ENCODE measurements at regions not wholly inside any gene's neighbourhood (a gene's known extent, or its start where the extent isn't known, plus 50 kb on each side); places are given as distances from the start of the nearest gene placed in this dataset.

DNA sequence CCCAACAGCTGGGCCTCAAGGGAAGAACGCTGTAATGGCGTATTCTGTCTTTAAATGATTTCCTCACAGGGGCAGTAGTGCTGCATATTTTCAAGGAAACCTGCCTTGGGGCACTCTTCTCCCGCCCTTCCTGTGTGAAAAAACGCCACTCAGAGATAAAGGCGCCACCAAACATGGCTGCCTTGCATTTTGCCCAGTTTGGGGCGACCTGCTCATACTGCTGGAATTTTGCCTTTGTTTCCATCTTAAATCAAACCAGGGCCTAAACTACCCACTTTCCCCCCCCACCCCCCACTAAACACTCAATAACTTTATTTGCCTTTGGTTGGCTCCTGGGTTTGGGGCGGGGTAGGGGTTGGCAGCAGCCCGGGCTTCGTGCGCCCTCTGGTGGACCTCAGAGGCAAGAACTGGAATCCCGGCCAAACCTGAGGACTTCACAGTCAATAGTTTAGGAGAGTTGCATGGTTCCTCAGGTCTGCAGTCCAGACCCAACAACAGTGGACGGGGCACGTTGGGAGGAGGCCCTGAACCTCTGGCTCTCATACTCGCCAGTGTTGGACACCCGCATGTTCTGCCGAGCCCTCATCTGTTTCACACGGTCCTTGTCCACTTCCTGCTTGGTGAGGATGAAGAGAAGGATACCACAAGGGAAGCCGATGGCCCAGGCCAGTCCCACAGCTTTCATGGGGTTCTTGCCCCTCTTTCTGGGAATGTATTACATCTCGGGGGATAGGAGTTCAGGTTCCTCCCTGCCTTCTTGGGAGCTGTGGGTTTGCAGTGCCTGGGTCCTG, 220.1 kb upstream of the STK26 start:
- peak overlapping the region in 5 of 7 donors; percentile 22 to 87 (median 69) for H3K27ac Mint-ChIP-seq
- H3K9me3 ChIP-seq (ENCODE audit: control insufficient read depth in 1 of 2, low read length in 2 of 2): no peaks in the 10 kb centered on the region
- H3K36me3 Mint-ChIP-seq: no peaks in the 10 kb centered on the region
- H3K27me3 Mint-ChIP-seq: no peaks in the 10 kb centered on the region
- peak overlapping the region in 7 of 8 donors; percentile 26 to 92 (median 89) for H3K4me3 Mint-ChIP-seq
- H3K9me3 Mint-ChIP-seq: no peaks in the 10 kb centered on the region
- peaks cover 0 to 17% (median 2%) of the 10 kb centered on the region in 4 donors for H3K4me1 Mint-ChIP-seq
- peak; percentile 33 to 85 (median 83) for DNase-seq
- H3K27ac ChIP-seq (ENCODE audit: low read depth, low read length): no peak overlapping the region
- intact Hi-C loops (cut with micrococcal nuclease): loop anchor here (2.0 kb wide), 1 partner anchor 826 kb away; no protein-coding TSS in a partner anchor
- POLR2A ChIA-PET (ENCODE audit: partially characterized antibody): interaction anchor here (1.7 kb wide), 1 partner anchor 10 kb away, joined by 5 read pairs; no protein-coding TSS in a partner anchor
- no peaks in the 10 kb centered on the region for H3K36me3 ChIP-seq (ENCODE audit: insufficient read depth, low read length)
- H3K27me3 ChIP-seq (ENCODE audit: insufficient read depth, low read length): no peaks in the 10 kb centered on the region
- no peak overlapping the region for H3K4me3 ChIP-seq (ENCODE audit: low read length in 2 of 2)
- CTCF ChIA-PET (ENCODE audit: partially characterized antibody): no interaction called here
- H3K4me1 ChIP-seq (ENCODE audit: insufficient read depth, low read length): no peaks in the 10 kb centered on the region

DNA sequence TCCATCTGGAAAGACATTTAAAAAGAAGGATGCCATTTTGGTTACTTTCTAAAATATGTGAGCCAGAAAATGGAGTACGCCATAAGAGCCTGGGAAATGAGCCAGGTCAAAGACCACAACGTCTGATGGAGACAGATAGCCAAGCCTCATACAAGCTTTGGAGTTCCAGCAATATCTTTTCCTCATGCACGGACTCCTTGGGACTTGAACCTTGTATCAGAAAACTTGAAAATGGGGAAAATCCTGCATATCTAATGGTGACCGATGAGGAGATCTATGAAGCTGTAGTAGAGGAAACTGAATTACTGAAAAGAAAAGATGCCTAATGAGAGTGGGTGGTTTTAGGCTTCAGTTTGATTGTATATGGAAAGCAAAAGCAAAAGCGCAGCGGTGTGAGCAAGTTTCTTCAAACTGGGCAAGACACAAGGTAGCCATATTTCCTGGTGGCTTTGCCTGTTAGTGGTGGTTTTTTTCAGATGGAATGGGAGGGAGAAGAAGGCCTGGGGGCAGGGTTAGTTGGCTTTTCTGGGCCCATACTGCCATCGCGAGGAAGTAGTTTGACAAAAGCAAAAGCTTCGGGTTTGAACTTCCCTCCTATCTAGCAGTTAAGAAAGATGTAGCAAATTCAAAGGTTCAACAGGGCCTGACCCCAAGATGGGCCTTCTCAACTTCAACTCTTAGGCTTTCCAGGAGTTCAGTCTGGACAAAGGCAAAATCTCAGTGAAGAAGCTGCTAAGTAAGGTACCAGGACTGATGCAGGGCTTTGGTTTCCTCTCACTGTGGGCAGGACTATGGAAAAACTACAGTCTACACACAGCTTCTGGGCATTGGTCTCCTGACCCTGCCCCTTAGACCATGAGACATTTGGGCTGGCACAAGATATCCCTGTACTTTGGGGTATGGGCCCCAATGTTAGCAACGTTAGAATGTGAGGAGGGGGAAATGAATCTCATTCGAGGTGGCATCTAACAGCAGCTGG, 210.0 kb upstream of the STK26 start:
- no peaks in the 10 kb centered on the region for H3K9me3 ChIP-seq (ENCODE audit: control insufficient read depth in 1 of 2, low read length in 2 of 2)
- no peaks in the 10 kb centered on the region for H3K36me3 ChIP-seq (ENCODE audit: insufficient read depth, low read length)
- peaks cover 0 to 2% of the 10 kb centered on the region in 2 donors for H3K36me3 Mint-ChIP-seq
- H3K4me1 ChIP-seq (ENCODE audit: insufficient read depth, low read length): peaks cover 20% of the 10 kb centered on the region
- peak overlapping the region; percentile 63 for H3K27ac ChIP-seq (ENCODE audit: low read depth, low read length)
- intact Hi-C loops (cut with micrococcal nuclease): loop anchor here (10.0 kb wide), 1 partner anchor 908 kb away; the partner anchor contains the start of gene ENOX2
- no peaks in the 10 kb centered on the region for H3K27me3 Mint-ChIP-seq
- DNase-seq: peak; percentile 85 to 96 (median 93)
- H3K27me3 ChIP-seq (ENCODE audit: insufficient read depth, low read length): no peaks in the 10 kb centered on the region
- H3K4me3 ChIP-seq (ENCODE audit: low read length in 2 of 2): peak overlapping the region in 1 of 2 donors; percentile 49
- ChIA-PET CTCF (ENCODE audit: partially characterized antibody) (interaction anchor here (1.0 to 1.8 kb wide), 3 partner anchors 9 to 28 kb away, joined by 3 to 6 read pairs (median 4); no protein-coding TSS in a partner anchor), POLR2A (ENCODE audit: partially characterized antibody) (interaction anchor here (0.9 to 1.6 kb wide), 4 partner anchors 9 to 676 kb away, joined by 3 to 10 read pairs (median 5); partner anchors contain the start of gene MBNL3)
- peak overlapping the region; percentile 88 to 97 (median 92) for H3K4me3 Mint-ChIP-seq
- peaks cover 0 to 1% (median 0%) of the 10 kb centered on the region in 8 donors for H3K9me3 Mint-ChIP-seq
- peaks cover 5 to 32% (median 17%) of the 10 kb centered on the region in 4 donors for H3K4me1 Mint-ChIP-seq
- peak overlapping the region; percentile 77 to 98 (median 94) for H3K27ac Mint-ChIP-seq

DNA sequence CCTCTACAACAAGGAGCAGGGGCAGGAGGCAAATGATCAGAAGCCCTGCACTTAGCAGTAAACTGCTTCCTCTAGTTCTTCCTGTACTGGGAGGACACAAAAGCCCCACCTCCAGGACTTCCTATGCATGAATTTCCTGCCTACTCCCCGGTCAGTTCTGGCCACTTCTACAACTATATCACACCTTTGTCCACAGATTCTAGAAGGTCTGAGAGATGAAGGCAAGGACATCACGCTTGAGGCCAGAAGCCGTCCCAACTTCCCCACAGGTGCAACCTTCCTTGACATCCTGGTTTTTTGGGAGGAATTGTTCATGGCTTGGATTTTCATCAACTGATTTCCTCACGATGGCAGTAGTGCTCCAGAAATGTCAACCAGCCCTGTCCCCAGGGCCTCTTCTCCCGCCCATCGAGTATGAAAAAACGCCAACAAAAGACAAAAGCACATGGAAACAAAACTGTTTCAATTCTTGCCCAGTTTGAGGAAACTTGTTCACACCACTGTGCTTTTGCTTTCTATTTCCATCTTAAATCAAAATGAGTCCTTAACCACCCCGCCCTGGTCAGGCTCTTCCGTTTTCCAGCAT, 206.5 kb upstream of the STK26 start:
- peaks cover 20% of the 10 kb centered on the region for H3K4me1 ChIP-seq (ENCODE audit: insufficient read depth, low read length)
- intact Hi-C loops (cut with micrococcal nuclease): loop anchor here (1.0 to 10.0 kb wide), 2 partner anchors 15 to 912 kb away; partner anchors contain the start of gene ENOX2
- DNase-seq: peak; percentile 89 to 93 (median 90)
- peaks cover 0 to 2% of the 10 kb centered on the region in 2 donors for H3K36me3 Mint-ChIP-seq
- H3K4me1 Mint-ChIP-seq: peaks cover 5 to 44% (median 18%) of the 10 kb centered on the region in 4 donors
- H3K27ac ChIP-seq (ENCODE audit: low read depth, low read length): peak overlapping the region; percentile 27
- H3K36me3 ChIP-seq (ENCODE audit: insufficient read depth, low read length): no peaks in the 10 kb centered on the region
- H3K27me3 Mint-ChIP-seq: no peaks in the 10 kb centered on the region
- H3K4me3 ChIP-seq (ENCODE audit: low read length in 2 of 2): peak overlapping the region; percentile 51 to 54
- POLR2A ChIA-PET (ENCODE audit: partially characterized antibody): interaction anchor here (1.0 kb wide), 1 partner anchor 11 kb away, joined by 5 read pairs; no protein-coding TSS in a partner anchor
- H3K4me3 Mint-ChIP-seq: peak overlapping the region; percentile 80 to 91 (median 88)
- CTCF ChIA-PET (ENCODE audit: partially characterized antibody): interaction anchor here (1.2 kb wide), 1 partner anchor 11 kb away, joined by 3 read pairs; no protein-coding TSS in a partner anchor
- no peaks in the 10 kb centered on the region for H3K27me3 ChIP-seq (ENCODE audit: insufficient read depth, low read length)
- peaks cover 0 to 1% (median 0%) of the 10 kb centered on the region in 8 donors for H3K9me3 Mint-ChIP-seq
- H3K9me3 ChIP-seq (ENCODE audit: control insufficient read depth in 1 of 2, low read length in 2 of 2): no peaks in the 10 kb centered on the region
- peak overlapping the region; percentile 79 to 93 (median 85) for H3K27ac Mint-ChIP-seq

DNA sequence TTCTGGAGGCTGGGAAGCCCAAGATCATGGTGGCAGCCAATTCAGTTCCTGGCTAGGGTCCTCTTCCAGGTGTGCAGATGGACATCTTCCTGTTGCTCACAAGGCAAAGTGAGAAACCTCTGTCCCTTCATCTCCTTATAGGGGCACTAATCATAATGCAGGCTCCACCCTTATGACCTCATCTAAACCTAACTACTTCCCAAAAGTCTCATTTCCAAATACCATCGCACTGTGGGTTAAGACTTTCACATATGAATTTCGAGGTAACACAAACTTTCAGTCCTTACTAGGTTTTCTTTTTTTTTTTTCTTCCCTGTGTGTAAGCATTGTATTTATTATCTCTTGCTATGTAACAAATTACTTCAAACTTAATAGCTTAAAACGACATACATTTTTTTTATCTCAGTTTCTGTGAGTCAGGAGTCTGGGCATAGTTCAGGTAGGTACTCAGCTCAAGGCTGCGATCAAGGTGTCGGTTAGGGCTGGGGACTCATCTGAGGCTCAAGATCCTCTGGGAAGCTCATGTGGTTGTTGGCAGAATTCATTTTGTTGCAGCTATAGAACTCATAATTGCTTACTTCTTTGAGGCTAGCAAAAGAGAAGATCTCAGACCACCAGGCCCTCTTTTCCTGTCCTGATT, 204.7 kb upstream of the STK26 start:
- Histone ChIP-seq H3K27ac (ENCODE audit: low read depth, low read length) (no peak overlapping the region), H3K4me3 (ENCODE audit: low read length in 2 of 2) (no peak overlapping the region), H3K27me3 (ENCODE audit: insufficient read depth, low read length) (no peaks in the 10 kb centered on the region), H3K4me1 (ENCODE audit: insufficient read depth, low read length) (peaks cover 14% of the 10 kb centered on the region), H3K9me3 (ENCODE audit: control insufficient read depth in 1 of 2, low read length in 2 of 2) (no peaks in the 10 kb centered on the region), H3K36me3 (ENCODE audit: insufficient read depth, low read length) (no peaks in the 10 kb centered on the region)
- no peaks in the 10 kb centered on the region for H3K27me3 Mint-ChIP-seq
- CTCF ChIA-PET (ENCODE audit: partially characterized antibody): no interaction called here
- H3K4me3 Mint-ChIP-seq: peak overlapping the region in 5 of 8 donors; percentile 3 to 86 (median 46)
- H3K36me3 Mint-ChIP-seq: no peaks in the 10 kb centered on the region
- H3K9me3 Mint-ChIP-seq: peaks cover 0 to 4% (median 0%) of the 10 kb centered on the region in 8 donors
- intact Hi-C loops (cut with micrococcal nuclease): loop anchor here (10.0 kb wide), 1 partner anchor 914 kb away; the partner anchor contains the start of gene ENOX2
- peak overlapping the region in 3 of 7 donors; percentile 43 to 85 (median 50) for H3K27ac Mint-ChIP-seq
- peaks cover 5 to 49% (median 16%) of the 10 kb centered on the region in 4 donors for H3K4me1 Mint-ChIP-seq
- POLR2A ChIA-PET (ENCODE audit: partially characterized antibody): no interaction called here
- DNase-seq: no peak

DNA sequence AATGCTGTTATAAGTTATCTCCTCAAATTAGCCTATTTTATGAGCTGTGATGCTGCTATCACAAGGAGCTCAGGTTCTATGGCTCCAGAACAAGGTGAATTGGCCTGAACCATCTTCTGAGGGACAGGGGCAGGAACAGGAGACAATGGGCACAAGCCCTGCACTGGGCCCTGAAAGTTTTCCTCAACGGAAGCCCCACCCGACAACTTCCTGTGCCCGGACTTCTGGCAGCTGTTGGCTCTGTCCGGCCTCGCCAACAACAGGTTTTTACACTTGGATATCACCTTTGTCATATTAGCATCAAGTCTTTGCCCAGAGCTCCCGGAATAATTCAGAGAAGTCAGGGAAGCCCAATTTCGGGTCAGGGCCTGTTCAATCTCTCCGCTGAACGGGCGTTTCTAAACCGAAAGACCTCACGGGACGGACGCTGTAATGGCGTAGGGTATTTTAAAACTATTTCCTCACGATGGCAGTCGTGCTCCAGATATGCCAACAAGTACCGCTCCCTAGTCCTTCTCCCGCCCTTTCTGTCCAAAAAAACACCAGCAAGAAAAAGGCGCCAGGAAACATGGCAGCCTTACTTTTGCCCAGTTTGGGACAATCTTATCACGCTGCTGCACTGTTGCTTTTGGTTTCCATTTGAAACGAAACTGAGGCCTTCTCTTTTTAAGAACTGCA, 201.0 kb upstream of the STK26 start:
- peaks cover 4% of the 10 kb centered on the region for H3K4me1 ChIP-seq (ENCODE audit: insufficient read depth, low read length)
- no peak overlapping the region for H3K4me3 ChIP-seq (ENCODE audit: low read length in 2 of 2)
- peak overlapping the region; percentile 13 for H3K27ac ChIP-seq (ENCODE audit: low read depth, low read length)
- Mint-ChIP-seq H3K36me3 (no peaks in the 10 kb centered on the region), H3K4me3 (peak overlapping the region in 6 of 8 donors; percentile 93 to 96 (median 94)), H3K27ac (peak overlapping the region in 6 of 7 donors; percentile 48 to 99 (median 98)), H3K27me3 (no peaks in the 10 kb centered on the region), H3K9me3 (peaks cover 0 to 3% (median 0%) of the 10 kb centered on the region in 8 donors), H3K4me1 (peaks cover 0 to 35% (median 7%) of the 10 kb centered on the region in 4 donors)
- CTCF ChIA-PET (ENCODE audit: partially characterized antibody): interaction anchor here (1.0 kb wide), 1 partner anchor 21 kb away, joined by 3 read pairs; no protein-coding TSS in a partner anchor
- intact Hi-C loops (cut with micrococcal nuclease): no loop called here
- H3K9me3 ChIP-seq (ENCODE audit: control insufficient read depth in 1 of 2, low read length in 2 of 2): no peaks in the 10 kb centered on the region
- no peaks in the 10 kb centered on the region for H3K36me3 ChIP-seq (ENCODE audit: insufficient read depth, low read length)
- H3K27me3 ChIP-seq (ENCODE audit: insufficient read depth, low read length): no peaks in the 10 kb centered on the region
- POLR2A ChIA-PET (ENCODE audit: partially characterized antibody): no interaction called here
- DNase-seq: peak in 4 of 5 donors; percentile 89 to 90 (median 90)

DNA sequence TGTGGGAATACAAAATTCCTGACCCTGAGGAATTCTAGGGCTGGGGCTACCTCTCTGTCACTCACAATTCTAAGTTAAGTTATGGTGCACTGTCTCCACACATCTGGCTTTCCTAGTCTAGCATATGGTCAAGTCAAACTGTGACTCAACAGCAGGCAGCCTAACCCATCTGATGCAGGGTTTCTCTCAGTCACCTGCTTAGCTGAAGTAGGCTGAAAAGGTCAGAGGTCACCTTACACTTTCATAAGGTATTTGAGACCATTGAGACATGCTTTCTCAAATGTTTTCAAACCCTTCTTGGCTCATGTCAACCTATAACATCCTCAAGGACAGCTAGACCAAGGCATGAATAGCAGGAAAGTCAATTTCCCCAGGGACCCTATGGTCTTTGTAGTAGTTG, 196.5 kb upstream of the STK26 start:
- Histone ChIP-seq H3K27ac (ENCODE audit: low read depth, low read length) (no peak overlapping the region), H3K27me3 (ENCODE audit: insufficient read depth, low read length) (no peaks in the 10 kb centered on the region), H3K36me3 (ENCODE audit: insufficient read depth, low read length) (no peaks in the 10 kb centered on the region), H3K4me1 (ENCODE audit: insufficient read depth, low read length) (peaks cover 26% of the 10 kb centered on the region), H3K4me3 (ENCODE audit: low read length in 2 of 2) (no peak overlapping the region), H3K9me3 (ENCODE audit: control insufficient read depth in 1 of 2, low read length in 2 of 2) (no peaks in the 10 kb centered on the region)
- no peak for DNase-seq
- ChIA-PET POLR2A (ENCODE audit: partially characterized antibody) (no interaction called here), CTCF (ENCODE audit: partially characterized antibody) (interaction anchor here (0.9 to 1.7 kb wide), 2 partner anchors 17 to 466 kb away, joined by 3 to 6 read pairs; no protein-coding TSS in a partner anchor)
- Mint-ChIP-seq H3K36me3 (no peaks in the 10 kb centered on the region), H3K4me1 (peaks cover 9 to 35% (median 23%) of the 10 kb centered on the region in 4 donors), H3K27me3 (no peaks in the 10 kb centered on the region), H3K9me3 (peaks cover 0 to 3% (median 0%) of the 10 kb centered on the region in 8 donors), H3K27ac (no peak overlapping the region), H3K4me3 (no peak overlapping the region)
- intact Hi-C loops (cut with micrococcal nuclease): loop anchor here (5.0 kb wide), 1 partner anchor 391 kb away; the partner anchor contains the start of gene RAP2C

Data from CD4-positive, alpha-beta memory T cell (primary cell).